ENCODE measurements at regions not wholly inside any gene's neighbourhood (a gene's known extent, or its start where the extent isn't known, plus 50 kb on each side); places are given as distances from the start of the nearest gene placed in this dataset.

- Histone ChIP-seq H3K4me3 (ENCODE audit: insufficient read depth, low read depth, low read length) (no peak overlapping the region), H3K9me3 (ENCODE audit: control insufficient read depth, insufficient read depth, low read length) (no peaks in the 10 kb centered on the region; the same call in 1 of the 2 replicates), H3K18ac (ENCODE audit: low read depth, low read length) (no peak overlapping the region), H2BK15ac (ENCODE audit: low read depth, low read length) (no peak overlapping the region), H3K4me2 (ENCODE audit: low read depth, low read length) (no peak overlapping the region), H2BK20ac (ENCODE audit: low read depth, low read length) (no peak overlapping the region), H2AFZ (replicated peaks; ENCODE audit: low read length, poor library complexity) (no peak overlapping the region), H4K8ac (ENCODE audit: low read depth in 2 of 2, low read length in 2 of 2) (no peak overlapping the region), H3K56ac (ENCODE audit: extremely low read depth, insufficient read depth, low read length) (no peak overlapping the region), H3K27me3 (ENCODE audit: control insufficient read depth, insufficient read depth, low read length) (peaks cover 3% of the 10 kb centered on the region), H3K14ac (replicated peaks; ENCODE audit: low read depth, low read length) (no peak overlapping the region), H3K23ac (ENCODE audit: low read depth, low read length) (no peak overlapping the region), H2BK5ac (ENCODE audit: low read depth, low read length, poor library complexity, severe bottlenecking) (no peak overlapping the region), H4K20me1 (ENCODE audit: insufficient read depth, low read length) (no peaks in the 10 kb centered on the region), H3K4ac (ENCODE audit: low read depth, low read length) (no peak overlapping the region; the same call in 1 of the 2 replicates), H2AK9ac (replicated peaks; ENCODE audit: low read depth, low read length, poor library complexity) (no peak overlapping the region), H3K9me1 (ENCODE audit: insufficient read depth, low read length) (no peaks in the 10 kb centered on the region), H3K9ac (ENCODE audit: low read depth, low read length) (no peak overlapping the region), H4K5ac (ENCODE audit: low read depth, low read length) (no peak overlapping the region), H2BK120ac (ENCODE audit: low read depth, low read length) (no peak overlapping the region), H3K4me1 (ENCODE audit: control insufficient read depth, insufficient read depth, low read length) (peaks cover 6% of the 10 kb centered on the region), H3K79me1 (ENCODE audit: low read depth in 1 of 2, low read length in 2 of 2) (no peaks in the 10 kb centered on the region), H2AK5ac (ENCODE audit: low read depth, low read length) (no peak overlapping the region), H3K27ac (ENCODE audit: insufficient read depth, low read length) (no peak overlapping the region), H3K36me3 (ENCODE audit: control insufficient read depth, insufficient read depth, low read length) (no peaks in the 10 kb centered on the region), H4K91ac (ENCODE audit: insufficient read depth, low read depth, low read length) (no peak overlapping the region)
- in situ Hi-C loops (cut with MboI; ENCODE audit: low sequenced_read_pairs) (no loop called here), dilution Hi-C loops (cut with HindIII; ENCODE audit: low sequenced_read_pairs, unreplicated experiment) (no loop called here), intact Hi-C loops (cut with micrococcal nuclease) (no loop called here)
- DNase-seq (no peak), ATAC-seq (ENCODE audit: low read depth) (no peak)
- POLR2A ChIA-PET (ENCODE audit: unreplicated experiment): interaction anchor here (0.6 kb wide), 1 partner anchor 675 kb away, joined by 17 read pairs; no protein-coding TSS in a partner anchor
- TF ChIP-seq NFE2L2 (IDR thresholded peaks at IDR 0.05; ENCODE audit: low read depth, low read length): no peak
- TF ChIP-seq USF2 (IDR thresholded peaks at IDR 0.05; ENCODE audit: low read depth, low read length): no peak
- TF ChIP-seq FOS (IDR thresholded peaks at IDR 0.05; ENCODE audit: low read depth, low read length): no peak
- no peak for TF ChIP-seq RAD21 (IDR thresholded peaks at IDR 0.05; ENCODE audit: low read length)
- TF ChIP-seq MXI1 (IDR thresholded peaks at IDR 0.05; ENCODE audit: borderline replicate concordance, low read depth, low read length): no peak
- no peak for TF ChIP-seq BHLHE40 (IDR thresholded peaks at IDR 0.05; ENCODE audit: low read depth, low read length)
- TF ChIP-seq ELK1 (IDR thresholded peaks at IDR 0.05; ENCODE audit: borderline replicate concordance, low read depth, low read length): no peak
- no peak for TF ChIP-seq CEBPB (IDR thresholded peaks at IDR 0.05; ENCODE audit: low read depth, low read length)
- no peak for TF ChIP-seq MAFK (IDR thresholded peaks at IDR 0.05; ENCODE audit: low read depth, low read length)
- TF ChIP-seq RFX5 (IDR thresholded peaks at IDR 0.05; ENCODE audit: low read depth, low read length): no peak
- no peak for TF ChIP-seq POLR2A (IDR thresholded peaks at IDR 0.05; ENCODE audit: low read depth, low read length)
- no peak for TF ChIP-seq MAZ (IDR thresholded peaks at IDR 0.05; ENCODE audit: borderline replicate concordance, low read depth, low read length)
- WGBS, 2 experiments (ENCODE audit: extremely low coverage in 2 of 2, insufficient read length in 1 of 2): no CpG with 5 or more reads among the region's 4 CpGs
- CTCF ChIA-PET: no interaction called here
- BruUV-seq (replicated peaks): no TSS peak
Measured at GRCh38 chr9:107715740-107716139, 226.2 kb upstream of the KLF4 start.
